Subcutaneous abdominal adipose tissue (tissue), 5 donors: ENCODE measurements at regions not wholly inside any gene's neighbourhood (a gene's known extent, or its start where the extent isn't known, plus 50 kb on each side); places are given as distances from the start of the nearest gene placed in this dataset.

ENCODE experiments used
- H3K27ac ChIP-seq: one replicate; pipeline ENCODE4 v1.7.0; 2013; ENCODE audit warnings: low read depth, mild to moderate bottlenecking, inconsistent platforms, low read length, moderate library complexity
- H3K27me3 ChIP-seq, 5 donors: one replicate each; pipeline ENCODE4 v1.7.0; 2013; ENCODE audit warnings: low read length in 5 of 5, inconsistent platforms in 1 of 5; ENCODE audit not compliant: control insufficient read depth in 5 of 5, insufficient read depth in 4 of 5
- H3K36me3 ChIP-seq, 5 donors: one replicate each; pipeline ENCODE4 v1.7.0; 2013; ENCODE audit warnings: low read length in 5 of 5; ENCODE audit not compliant: control insufficient read depth in 5 of 5, insufficient read depth in 5 of 5
- H3K4me1 ChIP-seq, 5 donors: one replicate each; pipeline ENCODE4 v1.7.0; 2013; ENCODE audit warnings: low read length in 5 of 5, mild to moderate bottlenecking in 3 of 5, moderate library complexity in 1 of 5; ENCODE audit not compliant: control insufficient read depth in 5 of 5, insufficient read depth in 5 of 5
- H3K4me3 ChIP-seq, 5 donors: one replicate each; pipeline ENCODE4 v1.7.0; 2013; ENCODE audit warnings: low read length in 5 of 5, low read depth in 1 of 5
- H3K9ac ChIP-seq, 5 donors: one replicate each; pipeline ENCODE4 v1.7.0; 2013; ENCODE audit warnings: low read length in 5 of 5, mild to moderate bottlenecking in 4 of 5, moderate library complexity in 3 of 5
- H3K9me3 ChIP-seq, 5 donors: one replicate each; pipeline ENCODE4 v1.7.0; 2013; ENCODE audit warnings: low read length in 5 of 5; ENCODE audit not compliant: control insufficient read depth in 5 of 5
- donor health status: healthy.
- donor health status: healthy.
- donor health status: healthy.
- donor health status: healthy.
- donor health status: healthy.

DNA sequence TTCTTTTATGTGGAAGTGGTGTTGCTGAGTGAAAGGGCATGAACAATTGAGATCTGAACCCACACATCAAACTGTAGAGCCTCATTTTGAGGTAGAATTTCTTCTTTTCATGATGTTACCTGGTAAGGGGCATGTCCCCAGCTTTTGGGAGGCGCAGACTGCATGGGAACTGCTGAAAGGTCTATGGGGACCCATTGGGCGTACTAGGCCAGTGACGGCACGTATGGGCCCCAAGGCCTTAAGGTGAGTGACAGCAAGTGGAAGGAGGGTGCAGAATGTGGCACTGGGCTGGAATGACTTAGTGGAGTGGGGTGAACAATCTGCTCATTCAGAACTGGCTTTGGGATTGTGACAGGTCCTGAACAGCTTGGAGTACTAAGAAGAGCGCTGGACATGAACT, 123.6 kb upstream of the RGMA start:
- Histone ChIP-seq H3K4me1 (peaks cover 0 to 6% (median 2%) of the 10 kb centered on the region in 5 donors), H3K27ac (no peak overlapping the region), H3K4me3 (no peak overlapping the region), H3K27me3 (no peaks in the 10 kb centered on the region), H3K36me3 (no peaks in the 10 kb centered on the region), H3K9ac (no peak overlapping the region), H3K9me3 (no peaks in the 10 kb centered on the region)

DNA sequence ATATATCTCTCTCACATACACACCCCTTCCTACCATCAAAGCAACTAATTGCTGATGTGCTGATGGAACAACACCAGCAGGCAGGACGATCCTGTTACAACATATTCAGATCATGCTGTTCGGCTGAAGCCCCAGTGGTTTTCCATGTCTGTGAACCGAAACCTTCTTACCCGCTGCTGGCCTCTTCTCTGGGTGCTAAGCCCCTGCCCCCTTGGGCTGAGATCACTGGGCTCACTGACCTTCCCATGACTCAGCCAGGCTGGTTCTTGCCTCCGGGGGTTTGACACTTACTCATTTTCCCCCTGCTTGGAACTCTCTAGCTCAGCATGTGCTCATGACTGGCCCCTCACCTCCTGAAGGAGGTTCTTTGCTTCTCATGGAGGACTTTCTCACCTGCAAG, 122.0 kb upstream of the RGMA start:
- H3K9me3 ChIP-seq, result no peaks in the 10 kb centered on the region
- no peak overlapping the region for H3K4me3 ChIP-seq
- H3K4me1 ChIP-seq, result no peaks in the 10 kb centered on the region
- no peaks in the 10 kb centered on the region for H3K27me3 ChIP-seq
- no peaks in the 10 kb centered on the region for H3K36me3 ChIP-seq
- no peak overlapping the region for H3K27ac ChIP-seq
- H3K9ac ChIP-seq, result no peak overlapping the region

DNA sequence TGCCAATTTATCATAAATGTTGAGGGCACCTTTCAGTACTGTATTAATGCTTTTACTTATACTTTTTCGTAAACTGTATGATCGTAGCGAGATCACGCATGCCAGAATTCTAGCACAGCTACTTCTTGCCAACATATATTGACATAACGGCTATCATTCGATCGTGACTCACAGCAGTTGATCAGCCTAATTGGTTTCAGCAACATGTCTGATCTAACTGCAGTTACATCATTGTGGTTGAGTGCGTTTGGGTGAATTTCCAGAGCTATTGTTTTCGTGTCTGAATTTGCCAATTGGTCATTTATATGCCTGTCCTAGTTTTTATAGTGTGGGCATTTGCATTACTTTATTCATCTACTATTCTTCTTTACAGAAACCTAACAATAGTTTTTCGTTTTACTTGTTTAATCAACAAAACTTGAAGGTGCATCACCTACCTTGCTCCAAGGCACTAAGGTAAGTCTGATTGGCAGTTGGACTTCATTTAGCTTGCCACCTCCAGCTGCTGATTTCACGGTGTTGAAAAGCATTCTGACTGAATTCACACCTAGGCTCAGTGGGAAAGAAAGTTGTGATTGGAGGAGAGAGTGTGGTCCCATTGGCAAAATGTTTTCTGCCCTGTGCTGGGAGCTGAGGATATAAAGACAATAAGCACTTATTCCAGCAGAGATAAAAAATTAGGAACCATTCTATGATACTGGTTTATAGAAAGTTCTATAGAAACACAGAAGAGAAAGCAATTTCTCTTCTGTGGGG, 120.9 kb upstream of the RGMA start:
- H3K4me3 ChIP-seq, result no peak overlapping the region
- no peaks in the 10 kb centered on the region for H3K36me3 ChIP-seq
- no peaks in the 10 kb centered on the region for H3K4me1 ChIP-seq
- H3K9ac ChIP-seq, result no peak overlapping the region
- H3K27me3 ChIP-seq, result no peaks in the 10 kb centered on the region
- no peak overlapping the region for H3K27ac ChIP-seq
- no peaks in the 10 kb centered on the region for H3K9me3 ChIP-seq

DNA sequence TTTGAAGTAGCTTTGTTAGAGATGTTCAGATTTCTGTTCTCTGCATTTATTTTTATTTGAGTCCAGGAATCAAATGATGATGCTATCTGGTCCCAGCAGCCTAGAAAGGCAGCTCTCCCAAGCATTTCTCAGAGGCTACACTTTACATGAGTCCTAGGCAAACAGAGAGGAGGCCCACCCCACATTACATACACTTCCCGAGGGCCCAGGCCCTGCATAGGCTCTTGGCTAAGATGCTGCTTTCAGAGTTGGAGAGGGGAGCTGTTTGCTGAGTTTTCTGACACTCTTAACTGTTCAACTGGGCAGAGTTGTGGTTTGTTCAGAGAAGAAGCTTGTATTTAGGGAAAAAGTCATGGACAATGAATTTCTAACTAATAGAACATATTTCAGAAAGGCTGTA, 117.9 kb upstream of the RGMA start:
- no peaks in the 10 kb centered on the region for H3K36me3 ChIP-seq
- H3K27ac ChIP-seq, result no peak overlapping the region
- no peaks in the 10 kb centered on the region for H3K27me3 ChIP-seq
- no peak overlapping the region for H3K9ac ChIP-seq
- H3K4me1 ChIP-seq, result no peaks in the 10 kb centered on the region
- no peak overlapping the region for H3K4me3 ChIP-seq
- H3K9me3 ChIP-seq, result no peaks in the 10 kb centered on the region

DNA sequence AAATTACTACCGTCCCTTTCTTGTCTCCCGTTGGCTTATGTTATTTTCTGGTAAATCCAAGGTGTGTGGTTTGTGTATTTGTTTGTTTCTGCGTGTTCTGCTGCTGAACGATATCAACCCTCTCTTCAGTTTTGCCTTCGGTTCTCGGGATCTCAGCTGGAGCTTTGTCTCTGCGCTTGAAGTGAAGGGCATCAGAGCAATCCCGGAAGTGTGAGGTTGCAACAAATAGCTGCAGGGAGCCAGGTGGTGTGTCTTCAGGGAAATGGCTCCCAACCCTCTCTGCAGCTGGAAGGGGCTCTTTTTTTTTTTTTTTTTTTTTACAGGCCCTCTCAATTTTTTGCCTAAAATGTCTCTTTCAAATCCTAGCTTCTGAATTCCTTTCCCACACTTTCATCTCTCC, 116.4 kb upstream of the RGMA start:
- Histone ChIP-seq H3K9me3 (no peaks in the 10 kb centered on the region), H3K4me1 (no peaks in the 10 kb centered on the region), H3K36me3 (no peaks in the 10 kb centered on the region), H3K27ac (no peak overlapping the region), H3K27me3 (no peaks in the 10 kb centered on the region), H3K9ac (no peak overlapping the region), H3K4me3 (no peak overlapping the region)

DNA sequence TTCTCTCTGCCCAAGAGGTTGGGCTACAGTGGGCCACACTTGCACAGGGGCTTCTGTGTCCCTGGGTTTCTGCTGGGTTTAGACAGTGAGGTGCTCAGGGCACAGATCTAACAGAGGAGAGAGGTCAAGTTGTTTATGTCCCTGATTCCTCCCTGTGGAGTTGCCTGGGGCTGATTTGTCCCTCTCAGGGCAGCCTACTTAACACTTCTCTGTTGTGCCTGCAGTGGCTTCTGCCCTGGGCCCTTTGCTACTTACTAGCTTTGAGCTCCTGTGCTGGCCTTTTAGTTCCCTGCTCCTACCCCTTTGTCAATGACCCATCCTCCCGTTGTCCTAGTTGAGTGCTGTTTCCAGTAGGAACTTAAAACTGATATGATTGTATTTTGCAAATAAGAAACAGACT, 114.0 kb upstream of the RGMA start:
- no peaks in the 10 kb centered on the region for H3K36me3 ChIP-seq
- peaks cover 0 to 2% (median 2%) of the 10 kb centered on the region in 5 donors for H3K9me3 ChIP-seq
- no peak overlapping the region for H3K27ac ChIP-seq
- H3K4me1 ChIP-seq, result no peaks in the 10 kb centered on the region
- H3K27me3 ChIP-seq, result peaks cover 0 to 3% (median 0%) of the 10 kb centered on the region in 5 donors
- H3K9ac ChIP-seq, result no peak overlapping the region
- no peak overlapping the region for H3K4me3 ChIP-seq

DNA sequence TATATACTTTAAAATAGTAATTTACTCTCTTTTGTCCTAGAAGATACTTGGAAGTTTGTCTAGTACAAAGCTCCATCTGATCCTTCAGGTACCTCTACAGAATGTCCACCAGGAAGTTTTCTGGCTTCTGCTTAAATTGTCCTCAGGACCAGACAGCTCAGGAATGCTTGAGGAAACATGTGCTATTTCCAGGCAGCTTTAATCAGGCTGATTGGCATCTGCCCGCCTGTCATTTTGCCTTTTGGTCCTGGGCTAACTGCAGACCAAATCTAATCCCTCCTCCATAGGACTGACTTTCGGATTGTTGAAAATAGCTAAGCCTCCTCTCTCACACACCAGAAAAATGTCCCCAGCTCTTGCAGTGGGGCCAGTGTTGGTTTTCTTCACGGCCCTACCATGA, 113.4 kb upstream of the RGMA start:
- no peak overlapping the region for H3K9ac ChIP-seq
- no peak overlapping the region for H3K27ac ChIP-seq
- H3K36me3 ChIP-seq, result no peaks in the 10 kb centered on the region
- no peak overlapping the region for H3K4me3 ChIP-seq
- H3K4me1 ChIP-seq, result no peaks in the 10 kb centered on the region
- H3K27me3 ChIP-seq, result peaks cover 0 to 3% (median 0%) of the 10 kb centered on the region in 5 donors
- peaks cover 0 to 6% (median 3%) of the 10 kb centered on the region in 5 donors for H3K9me3 ChIP-seq

DNA sequence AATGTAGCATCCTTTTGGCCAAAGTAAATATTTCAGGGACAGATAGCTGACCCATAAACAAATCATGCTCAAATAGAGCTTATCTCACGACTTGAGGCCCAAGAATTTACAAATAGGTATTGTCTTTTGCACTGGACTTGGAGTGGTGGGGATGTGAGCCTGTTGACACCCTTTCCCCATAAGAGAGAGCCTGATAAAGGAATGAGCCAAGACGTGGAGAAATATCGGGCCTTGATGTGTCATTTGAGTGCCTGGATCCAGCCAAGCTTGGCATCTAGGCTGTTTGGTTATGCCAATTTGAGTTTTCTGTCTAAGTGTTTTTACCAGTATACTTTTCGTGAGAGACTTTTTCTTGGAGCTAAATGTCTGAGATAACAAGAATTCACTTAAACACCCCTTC, 112.9 kb upstream of the RGMA start:
- Histone ChIP-seq H3K4me3 (no peak overlapping the region), H3K36me3 (no peaks in the 10 kb centered on the region), H3K27me3 (peaks cover 0 to 3% (median 0%) of the 10 kb centered on the region in 5 donors), H3K9ac (no peak overlapping the region), H3K4me1 (no peaks in the 10 kb centered on the region), H3K9me3 (peaks cover 0 to 6% (median 3%) of the 10 kb centered on the region in 5 donors), H3K27ac (no peak overlapping the region)

DNA sequence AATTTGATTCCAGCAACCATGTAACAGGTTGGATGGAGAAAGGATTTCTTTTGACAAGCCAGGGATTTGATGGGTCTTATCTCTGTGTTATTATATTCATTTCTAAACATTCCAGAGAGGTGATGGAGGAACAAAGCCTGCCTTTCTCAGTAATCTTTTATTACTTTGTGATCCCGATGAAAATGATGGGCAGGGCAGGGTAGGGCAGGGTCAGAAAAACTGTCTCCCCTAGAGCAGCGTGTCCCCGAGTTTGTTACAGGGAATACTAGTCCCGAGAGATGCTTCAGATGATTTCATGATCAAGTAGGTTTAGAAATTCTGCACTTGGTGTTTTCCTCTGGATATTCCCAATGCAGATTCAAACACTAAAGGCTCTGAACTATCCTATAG, 111.8 kb upstream of the RGMA start:
- no peak overlapping the region for H3K9ac ChIP-seq

DNA sequence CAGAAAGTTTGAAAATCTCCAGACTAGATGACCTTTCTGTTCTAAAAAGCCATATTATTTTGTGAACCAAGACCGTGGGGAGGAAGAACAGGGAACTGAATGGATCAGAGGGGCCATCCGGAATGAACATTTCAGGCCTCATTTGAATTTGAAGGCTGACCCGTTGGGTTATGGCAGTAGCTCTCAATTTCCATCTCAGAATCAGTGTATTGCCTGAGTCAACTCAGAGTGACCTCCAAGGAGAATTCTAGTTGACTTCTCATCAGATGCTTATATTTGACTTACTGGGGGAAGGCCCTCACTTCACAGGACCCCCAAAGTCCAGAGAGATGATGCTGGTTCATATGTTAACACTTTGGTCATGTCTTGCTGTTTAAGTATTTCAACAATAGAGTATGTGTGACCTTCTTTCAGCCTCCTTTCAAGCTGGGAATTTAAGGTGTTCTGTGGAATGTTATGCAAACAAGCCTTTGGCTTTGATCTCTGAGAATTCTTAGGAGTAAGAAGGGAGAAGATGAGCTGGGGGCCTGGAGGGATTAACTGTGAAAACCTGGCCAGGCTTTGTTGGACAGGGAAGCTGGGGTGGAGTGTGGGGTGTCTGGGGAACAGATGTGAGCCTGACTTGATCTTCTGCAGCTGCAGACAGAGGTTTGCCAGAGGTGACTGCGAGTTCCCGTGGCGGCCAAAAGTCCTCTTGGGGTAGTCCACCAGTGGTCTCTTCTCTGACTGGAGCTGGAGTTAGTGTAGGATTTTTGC, 111.2 kb upstream of the RGMA start:
- peaks cover 0 to 9% (median 5%) of the 10 kb centered on the region in 5 donors for H3K9me3 ChIP-seq
- no peak overlapping the region for H3K9ac ChIP-seq
- no peak overlapping the region for H3K27ac ChIP-seq
- no peaks in the 10 kb centered on the region for H3K4me1 ChIP-seq
- H3K36me3 ChIP-seq, result no peaks in the 10 kb centered on the region
- H3K27me3 ChIP-seq, result peaks cover 0 to 3% (median 0%) of the 10 kb centered on the region in 5 donors
- H3K4me3 ChIP-seq, result no peak overlapping the region

More for the DNA sequence above, 111.8 kb upstream of the RGMA start:
- Histone ChIP-seq H3K4me3 (no peak overlapping the region), H3K36me3 (no peaks in the 10 kb centered on the region), H3K27me3 (peaks cover 0 to 3% (median 0%) of the 10 kb centered on the region in 5 donors), H3K9me3 (peaks cover 0 to 9% (median 5%) of the 10 kb centered on the region in 5 donors), H3K27ac (no peak overlapping the region), H3K4me1 (no peaks in the 10 kb centered on the region)
